Esophagus squamous epithelium (tissue), 5 donors: ENCODE measurements at regions not wholly inside any gene's neighbourhood (a gene's known extent, or its start where the extent isn't known, plus 50 kb on each side); places are given as distances from the start of the nearest gene placed in this dataset.

ENCODE experiments used
- DNase-seq: peaks from one replicate; lab custom pipeline; 2025; lab: John Stamatoyannopoulos, UW
- H3K27ac ChIP-seq, 4 donors: fragments of 200-600 bp; sonication (generic); one replicate each; pipeline ENCODE4 v1.5.1; 2016 to 2019; ENCODE audit warnings: mild to moderate bottlenecking in 1 of 4
- H3K27me3 ChIP-seq, 4 donors: fragments of 200-600 bp; sonication (generic); 1 replicate in 3 of 4; 2 replicates in 1 of 4; pipeline versions ENCODE4 v1.5.1 to v1.6.0; 2017 to 2021; ENCODE audit warnings: antibody characterized with exemption in 1 of 4
- H3K36me3 ChIP-seq, 3 donors: fragments of 200-600 bp; sonication (generic); one replicate each; pipeline ENCODE4 v1.5.1; 2016 to 2019
- H3K4me1 ChIP-seq, 3 donors: fragments of 200-600 bp; sonication (generic); one replicate each; pipeline ENCODE4 v1.5.1; 2017 to 2019
- H3K4me3 ChIP-seq, 4 donors: fragments of 200-600 bp; sonication (generic); 1 replicate in 3 of 4; 2 replicates in 1 of 4; pipeline ENCODE4 v1.5.1; 2016 to 2019; ENCODE audit warnings: mild to moderate bottlenecking in 2 of 4, moderate library complexity in 1 of 4
- H3K9me3 ChIP-seq, 3 donors: fragments of 200-600 bp; sonication (generic); one replicate each; pipeline ENCODE4 v1.5.1; 2016 to 2019
- CTCF ChIP-seq, 6 experiments: fragments of 450-650 bp in 4 of 6; fragments of 200-600 bp in 2 of 6; sonication (generic) in 2 of 6; IDR thresholded peaks; one replicate each; pipeline ENCODE4 v1.5.1; 2016 to 2019; ENCODE audit warnings: antibody characterized with exemption in 6 of 6, mild to moderate bottlenecking in 4 of 6, moderate library complexity in 4 of 6
- POLR2A ChIP-seq, 4 donors: fragments of 450-650 bp; IDR thresholded peaks; one replicate each; pipeline ENCODE4 v1.6.1; 2017; ENCODE audit warnings: antibody characterized with exemption in 4 of 4, mild to moderate bottlenecking in 4 of 4, moderate library complexity in 3 of 4
- WGBS, 2 donors: methylation state at CpG; one replicate each; pipeline ENCODE4 v1.1.5; 2018; 5-methylcytosine and 5-hydroxymethylcytosine counted together
- intact Hi-C: fragments of 100-400 bp; cut with DNase I; formaldehyde crosslinking; loops from one replicate; pipeline ENCODE4 v1.15.0; 2022
- donor health status: DM: yes; HTN: yes; CAD: no.

- Histone ChIP-seq H3K36me3 (no peaks in the 10 kb centered on the region), H3K4me1 (no peaks in the 10 kb centered on the region), H3K27ac (no peak overlapping the region), H3K4me3 (no peak overlapping the region), H3K9me3 (no peaks in the 10 kb centered on the region), H3K27me3 (no peaks in the 10 kb centered on the region)
- DNase-seq: no peak
- intact Hi-C loops: no loop called here
- WGBS, 2 donors: 58 to 64% methylated on average over 7 of the region's 7 CpGs
- TF ChIP-seq CTCF (IDR thresholded peaks at IDR 0.05) (no peak), POLR2A (IDR thresholded peaks at IDR 0.05) (no peak)
Observed at GRCh38 chr10:2282202-2282601, 544.9 kb upstream of the ADARB2 start.

- Histone ChIP-seq H3K27me3 (no peaks in the 10 kb centered on the region), H3K27ac (no peak overlapping the region), H3K36me3 (no peaks in the 10 kb centered on the region), H3K9me3 (no peaks in the 10 kb centered on the region), H3K4me1 (no peaks in the 10 kb centered on the region), H3K4me3 (no peak overlapping the region)
- no peak for DNase-seq
- 60 to 62% methylated on average over 5 of the region's 5 CpGs for WGBS, 2 donors
- intact Hi-C loops: no loop called here
- TF ChIP-seq POLR2A (IDR thresholded peaks at IDR 0.05): no peak
- TF ChIP-seq CTCF (IDR thresholded peaks at IDR 0.05): no peak
Observed at GRCh38 chr10:2280713-2281300, 543.5 kb upstream of the ADARB2 start.

GRCh38 chr10:2279711-2280110, 542.4 kb upstream of the ADARB2 start:
- no peak for TF ChIP-seq CTCF (IDR thresholded peaks at IDR 0.05)
- no peak for TF ChIP-seq POLR2A (IDR thresholded peaks at IDR 0.05)
- intact Hi-C loops: no loop called here
- Histone ChIP-seq H3K4me1 (no peaks in the 10 kb centered on the region), H3K27ac (no peak overlapping the region), H3K27me3 (no peaks in the 10 kb centered on the region), H3K4me3 (no peak overlapping the region), H3K36me3 (no peaks in the 10 kb centered on the region), H3K9me3 (no peaks in the 10 kb centered on the region)
- DNase-seq: no peak
- 52 to 53% methylated on average over 4 of the region's 4 CpGs for WGBS, 2 donors

GRCh38 chr10:2278363-2278762, 541.0 kb upstream of the ADARB2 start:
- Histone ChIP-seq H3K36me3 (no peaks in the 10 kb centered on the region), H3K4me3 (no peak overlapping the region), H3K4me1 (no peaks in the 10 kb centered on the region), H3K9me3 (no peaks in the 10 kb centered on the region), H3K27me3 (no peaks in the 10 kb centered on the region), H3K27ac (no peak overlapping the region)
- TF ChIP-seq POLR2A (IDR thresholded peaks at IDR 0.05): no peak
- TF ChIP-seq CTCF (IDR thresholded peaks at IDR 0.05): no peak
- WGBS, 2 donors: 71 to 74% methylated on average over 11 of the region's 11 CpGs
- intact Hi-C loops: no loop called here
- no peak for DNase-seq

GRCh38 chr10:2263561-2263960, 526.2 kb upstream of the ADARB2 start:
- Histone ChIP-seq H3K36me3 (no peaks in the 10 kb centered on the region), H3K4me1 (no peaks in the 10 kb centered on the region), H3K27me3 (no peaks in the 10 kb centered on the region), H3K27ac (no peak overlapping the region), H3K9me3 (peaks cover 0 to 7% (median 0%) of the 10 kb centered on the region in 3 donors), H3K4me3 (no peak overlapping the region)
- DNase-seq: no peak
- TF ChIP-seq CTCF (IDR thresholded peaks at IDR 0.05) (no peak), POLR2A (IDR thresholded peaks at IDR 0.05) (no peak)
- intact Hi-C loops: no loop called here
